Neural cell (in vitro differentiated cells): ENCODE measurements at regions not wholly inside any gene's neighbourhood (a gene's known extent, or its start where the extent isn't known, plus 50 kb on each side); places are given as distances from the start of the nearest gene placed in this dataset.

Experiments
- CTCF ChIP-seq: fragments of 450-650 bp; IDR thresholded peaks from 2 replicates; pipeline ENCODE4 v1.5.1; 2014; ENCODE audit warnings: antibody characterized with exemption, mild to moderate bottlenecking, moderate library complexity; ENCODE audit not compliant: poor library complexity, severe bottlenecking
- EP300 ChIP-seq: fragments of 450-650 bp; conservative IDR thresholded peaks from 2 replicates; pipeline ENCODE4 v1.6.1; 2014; ENCODE audit warnings: antibody characterized with exemption, mild to moderate bottlenecking, moderate library complexity; ENCODE audit not compliant: poor library complexity, severe bottlenecking
- EZH2 ChIP-seq: fragments of 200-600, 300-800 bp; shearing (Covaris generic), sonication (generic); IDR thresholded peaks from 2 replicates; pipeline ENCODE4 v1.6.1; 2014; ENCODE audit warnings: antibody characterized with exemption, low read length, borderline replicate concordance, mild to moderate bottlenecking; ENCODE audit not compliant: insufficient read depth, poor library complexity, severe bottlenecking
- MXI1 ChIP-seq: fragments of 450-650 bp; conservative IDR thresholded peaks from 2 replicates; pipeline ENCODE4 v1.6.1; 2014; ENCODE audit warnings: antibody characterized with exemption, mild to moderate bottlenecking; ENCODE audit not compliant: poor library complexity, severe bottlenecking
- POLR2AphosphoS5 ChIP-seq: IDR thresholded peaks from 2 replicates; pipeline ENCODE4 v1.6.1; 2012
- RAD21 ChIP-seq: fragments of 450-650 bp; conservative IDR thresholded peaks from 2 replicates; pipeline ENCODE4 v1.6.1; 2014; ENCODE audit warnings: antibody characterized with exemption, mild to moderate bottlenecking, moderate library complexity
- REST ChIP-seq: IDR thresholded peaks from 2 replicates; pipeline ENCODE4 v1.6.1; 2012; ENCODE audit warnings: borderline replicate concordance
- SMC3 ChIP-seq: fragments of 450-650 bp; conservative IDR thresholded peaks from 2 replicates; pipeline ENCODE4 v1.6.1; 2014; ENCODE audit warnings: antibody characterized with exemption, mild to moderate bottlenecking, moderate library complexity; ENCODE audit not compliant: poor library complexity
- TAF1 ChIP-seq: IDR thresholded peaks from 2 replicates; pipeline ENCODE4 v1.6.1; 2012; ENCODE audit warnings: low read depth

- no peak for TF ChIP-seq POLR2AphosphoS5
- no peak for TF ChIP-seq EP300
- TF ChIP-seq CTCF: no peak
- no peak for TF ChIP-seq MXI1
- TF ChIP-seq EZH2: no peak
- TF ChIP-seq REST: no peak
- TF ChIP-seq TAF1: no peak
- no peak for TF ChIP-seq RAD21
- no peak for TF ChIP-seq SMC3
Observed at GRCh38 chr9:745761-746380, 95.6 kb upstream of the DMRT1 start.
